HG03460 (cell line): ENCODE measurements at regions not wholly inside any gene's neighbourhood (a gene's known extent, or its start where the extent isn't known, plus 50 kb on each side); places are given as distances from the start of the nearest gene placed in this dataset.

Experiments
- ATAC-seq: cut with Tn5 transposase; IDR thresholded peaks from one replicate; pipeline ENCODE4 v1.9.1; 2021; ENCODE audit not compliant: unreplicated experiment

DNA sequence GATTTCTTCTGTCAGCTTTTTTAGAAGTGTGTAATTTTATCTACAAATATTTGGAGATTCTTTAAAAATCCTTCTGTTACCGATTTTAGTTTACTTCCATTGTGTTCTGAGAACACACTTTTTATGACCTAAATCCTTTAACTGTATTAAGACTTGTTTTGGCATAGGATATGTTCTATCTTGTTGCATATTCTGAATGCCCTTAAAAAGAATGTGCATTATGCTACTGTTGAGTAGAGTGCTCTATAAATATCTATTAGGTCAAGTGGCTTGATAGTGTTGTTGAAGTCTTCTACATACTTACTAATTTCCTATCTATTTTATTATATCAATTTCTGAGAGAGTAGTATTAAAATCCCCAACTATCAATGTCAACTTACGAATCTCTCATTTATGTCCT is 502.2 kb downstream of the MAFB start:
- ATAC-seq, result no peak

DNA sequence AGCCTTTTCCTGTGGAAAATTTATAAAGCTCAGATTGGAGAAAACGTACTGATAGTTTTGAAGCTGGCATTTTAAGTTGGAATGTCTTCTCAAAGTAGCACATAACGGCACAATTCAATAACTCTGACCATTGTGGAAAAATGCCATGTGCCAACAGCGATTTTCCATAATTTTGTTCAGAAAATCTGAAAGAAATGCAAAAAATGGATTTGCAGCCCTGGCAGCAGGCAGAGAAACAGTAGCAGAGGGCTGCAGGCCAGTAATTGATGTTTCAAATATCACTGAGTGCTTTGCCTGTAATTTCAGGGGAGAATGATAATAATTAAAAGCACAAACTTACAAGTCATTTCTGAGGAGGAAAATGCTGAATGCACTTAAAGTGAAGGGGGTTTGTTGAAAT is 507.4 kb downstream of the MAFB start:
- ATAC-seq, result no peak

DNA sequence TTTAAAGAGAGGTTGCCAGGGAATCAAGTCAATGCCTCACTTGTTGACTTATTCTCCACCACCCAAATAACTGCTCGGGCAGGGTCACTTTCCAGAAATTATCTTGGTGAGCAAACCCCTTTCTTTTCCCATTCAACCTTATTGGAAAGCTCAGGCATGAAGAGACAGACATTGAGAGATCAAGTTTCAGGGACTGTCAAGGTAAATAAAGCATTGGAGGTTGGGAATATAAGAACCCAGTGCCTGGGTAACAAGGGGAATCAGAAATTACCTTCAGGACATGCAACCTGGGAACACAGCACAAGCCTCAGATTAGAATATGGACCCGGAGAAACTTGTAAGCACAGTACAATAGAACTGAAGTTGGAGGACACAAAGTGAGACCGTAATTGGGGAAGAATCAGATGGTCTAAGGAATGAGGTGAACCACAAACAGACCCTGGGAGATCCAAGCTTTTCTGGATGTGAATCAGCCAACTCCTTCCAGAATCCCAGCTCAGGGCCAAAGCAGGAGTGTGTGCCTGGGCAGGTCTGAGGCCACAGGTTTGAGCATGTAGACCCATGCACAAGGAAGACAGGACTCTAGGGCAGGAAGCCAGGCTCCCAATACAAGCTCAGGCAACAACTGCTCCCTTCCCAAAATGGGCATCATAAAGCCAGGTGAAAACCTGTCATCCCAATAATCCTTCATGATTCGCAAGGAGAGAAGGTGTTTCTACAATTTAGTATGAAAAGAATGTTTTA is 512.8 kb downstream of the MAFB start:
- ATAC-seq, result no peak

DNA sequence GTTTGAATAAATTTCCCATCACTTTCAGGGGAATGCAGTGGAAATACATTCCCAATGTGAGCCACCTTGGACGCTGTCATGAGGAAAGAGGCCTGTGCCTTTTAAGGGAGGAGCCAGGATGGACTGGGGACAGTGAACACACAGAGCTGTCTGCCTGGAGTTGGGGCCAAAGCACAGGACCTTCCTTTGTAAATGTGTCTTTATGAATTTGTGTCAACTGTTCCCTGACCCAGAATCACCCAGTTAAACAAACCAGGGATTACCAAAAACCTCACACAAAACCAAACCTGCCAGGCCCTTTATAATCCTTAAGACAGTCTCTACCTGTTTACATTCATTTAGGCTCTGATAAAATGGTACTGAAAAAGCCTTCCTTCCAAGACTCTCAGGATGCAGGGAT is 513.7 kb downstream of the MAFB start:
- no peak for ATAC-seq

DNA sequence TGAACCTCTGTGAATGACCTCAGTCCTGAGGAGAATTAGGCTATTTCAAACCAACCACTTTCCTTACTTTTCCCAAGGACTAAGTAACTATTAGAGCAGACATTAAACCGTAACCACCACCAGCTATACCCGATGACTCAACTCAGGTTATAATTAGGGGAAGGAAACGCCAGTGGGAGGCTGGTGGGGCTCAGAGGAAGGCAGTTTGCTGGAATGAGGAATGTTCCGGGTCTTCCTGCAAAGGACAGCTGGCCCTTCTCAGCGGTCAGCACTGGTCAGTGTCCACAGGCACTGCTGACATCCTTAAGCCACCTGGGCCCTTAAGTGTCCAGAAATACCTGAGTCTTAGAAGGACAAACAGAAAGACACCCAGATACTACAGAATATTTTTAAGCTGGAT is 515.2 kb downstream of the MAFB start:
- ATAC-seq, result no peak

DNA sequence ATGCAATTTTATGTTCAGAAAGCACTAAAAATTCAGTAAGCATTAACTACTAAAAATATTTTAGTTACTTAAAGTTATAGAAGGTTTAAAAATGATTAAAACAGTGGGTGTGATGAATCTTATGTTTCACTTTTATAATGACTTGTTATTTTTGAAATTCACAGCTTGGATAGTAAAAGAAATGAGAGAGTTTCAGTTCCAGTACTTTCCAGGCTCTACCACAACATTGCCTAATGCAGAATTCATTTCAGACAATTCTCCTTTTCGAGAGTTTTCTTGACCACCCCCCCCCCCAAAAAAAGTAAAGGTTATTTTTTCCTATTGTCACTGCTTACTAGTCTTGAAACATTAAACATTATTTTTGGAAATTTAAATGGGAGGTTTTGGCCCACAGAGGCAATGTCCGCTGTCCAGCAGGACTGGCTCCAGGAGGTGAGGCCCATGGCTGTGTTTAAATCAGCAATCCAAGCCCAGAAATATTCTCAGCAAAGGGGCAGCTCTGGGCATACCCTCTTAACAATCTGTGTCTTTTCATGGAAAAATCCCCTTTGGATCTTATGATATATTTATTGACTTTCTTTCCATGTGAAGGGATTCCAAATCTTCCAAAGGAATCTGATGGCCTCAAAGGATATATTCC is 519.9 kb downstream of the MAFB start:
- ATAC-seq, result no peak

DNA sequence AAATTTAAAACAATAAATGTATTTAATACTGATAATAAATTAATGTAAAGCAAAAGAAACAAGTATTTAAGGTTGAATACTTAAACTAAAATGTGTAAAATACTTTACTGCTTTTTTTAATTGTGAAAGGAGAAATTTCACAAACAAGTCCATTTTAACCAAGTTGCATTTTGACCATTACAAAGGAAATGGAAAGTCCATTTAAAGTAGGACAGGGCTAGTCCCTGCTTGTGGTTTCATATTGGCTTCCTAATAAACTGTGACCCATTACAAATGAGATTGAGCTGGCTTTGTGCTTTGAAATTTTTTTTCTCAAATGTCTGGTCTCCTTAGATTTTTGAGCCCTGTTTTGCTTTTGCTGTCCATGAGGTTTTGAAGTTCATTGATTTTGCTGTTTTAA is 527.6 kb downstream of the MAFB start:
- no peak for ATAC-seq

DNA sequence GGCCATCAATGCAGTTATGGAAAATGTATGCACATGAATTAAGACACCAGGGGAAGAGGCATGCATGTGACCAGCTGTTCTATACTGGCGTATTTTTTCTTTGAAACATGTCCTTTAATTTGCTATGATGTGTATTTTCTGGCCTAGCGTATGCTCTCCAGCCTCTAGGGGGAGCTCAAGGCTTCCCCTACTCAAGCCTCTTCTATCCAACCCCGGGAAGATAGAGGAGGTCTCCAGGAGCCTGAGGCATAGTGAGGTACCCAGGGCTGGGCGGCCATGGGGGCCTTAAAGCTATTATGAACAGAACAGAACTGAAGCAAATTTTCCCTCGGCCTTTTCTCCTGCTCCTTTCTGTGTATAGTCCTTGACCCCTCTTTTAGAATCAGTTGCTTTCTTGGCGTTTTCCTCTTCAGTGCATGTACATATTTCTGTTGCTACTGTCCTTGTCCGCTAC is 528.9 kb downstream of the MAFB start:
- no peak for ATAC-seq

DNA sequence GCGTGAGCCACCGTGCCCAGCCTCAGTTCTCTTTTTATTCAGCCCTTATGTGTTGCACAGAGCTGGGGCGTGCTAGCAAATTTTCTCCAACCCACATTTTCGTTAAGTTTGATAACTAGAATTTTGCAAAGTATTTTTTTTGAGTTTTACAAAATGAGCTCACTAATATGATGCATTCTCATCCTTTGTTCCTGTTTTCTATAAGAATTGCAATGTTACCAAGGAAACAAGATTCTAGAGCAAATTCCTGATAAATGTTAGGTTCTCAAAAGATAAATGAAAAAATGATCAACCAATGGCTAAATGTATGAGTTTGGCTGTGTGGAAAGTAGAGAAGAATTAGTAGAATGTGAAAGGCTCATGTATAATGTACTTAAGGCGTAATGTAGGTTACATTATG is 529.8 kb downstream of the MAFB start:
- no peak for ATAC-seq

DNA sequence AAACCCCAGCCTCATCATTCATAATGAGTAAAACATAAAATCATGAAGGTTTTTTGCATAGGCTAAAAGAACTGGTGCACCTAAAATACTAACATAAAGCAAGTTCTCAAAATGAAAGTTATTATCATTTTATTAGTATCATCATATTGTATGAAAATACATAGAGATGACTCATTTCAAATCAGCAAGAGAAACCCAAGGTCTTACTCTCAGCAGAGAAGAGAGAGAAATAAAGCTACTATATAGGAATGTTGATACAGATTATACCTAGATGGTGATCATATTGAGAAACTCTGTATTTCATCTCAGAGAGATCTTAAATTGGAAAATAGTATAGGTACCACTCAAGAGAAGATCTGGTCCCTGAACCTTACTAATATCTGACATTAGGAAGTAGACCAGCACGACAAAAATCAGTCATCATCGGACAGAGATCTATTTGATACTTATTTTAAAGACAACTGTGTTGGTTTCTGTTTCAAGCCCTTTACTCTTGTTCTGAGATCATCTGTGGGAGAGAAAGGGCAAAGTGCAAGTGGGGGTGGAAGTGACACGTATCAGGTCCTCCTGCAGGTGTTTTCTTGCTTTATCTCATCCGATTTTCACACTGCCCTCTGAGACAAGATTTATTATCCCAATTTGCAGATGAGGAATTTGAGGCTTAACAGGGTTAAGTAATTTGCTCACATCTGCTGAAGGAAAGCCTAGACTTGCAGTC is 532.3 kb downstream of the MAFB start:
- peak; percentile 93 for ATAC-seq

DNA sequence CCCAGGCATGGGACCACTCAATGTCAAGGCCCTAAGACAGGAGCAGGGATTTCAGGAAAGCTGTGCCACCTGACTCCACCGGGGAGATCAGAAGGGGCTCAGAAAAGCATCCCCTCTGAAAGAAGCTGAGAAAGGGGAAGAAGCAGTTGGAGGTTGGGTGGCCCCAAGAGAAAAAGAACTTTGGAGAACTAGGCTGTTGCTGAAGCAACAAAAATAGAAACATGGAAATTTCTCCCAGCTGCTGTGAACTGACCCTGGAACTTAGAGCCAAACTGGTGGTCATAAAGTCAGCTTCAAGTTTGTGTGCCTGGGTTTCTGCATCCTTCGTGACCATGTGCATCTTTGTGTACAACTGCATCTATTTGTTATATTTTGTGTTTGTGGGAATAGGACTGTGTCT is 534.5 kb downstream of the MAFB start:
- ATAC-seq, result no peak

DNA sequence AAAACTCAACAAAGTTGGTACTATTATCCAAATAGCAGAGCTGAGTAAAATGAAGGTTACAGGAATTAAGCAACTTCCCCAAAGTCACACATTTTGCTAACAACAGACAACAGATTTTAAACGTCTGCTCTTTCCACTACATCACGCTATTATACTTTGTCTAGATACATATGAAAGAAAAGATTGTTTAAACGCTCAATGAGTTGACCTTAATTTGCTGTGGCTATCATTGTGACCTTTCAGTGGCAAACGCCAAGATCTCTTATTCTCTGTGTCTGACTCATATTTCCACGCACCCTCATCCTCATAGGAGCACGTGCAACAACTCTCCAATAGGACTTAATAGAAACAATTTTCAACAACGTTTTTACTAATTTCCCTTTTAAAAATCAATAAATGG is 540.1 kb downstream of the MAFB start:
- no peak for ATAC-seq

DNA sequence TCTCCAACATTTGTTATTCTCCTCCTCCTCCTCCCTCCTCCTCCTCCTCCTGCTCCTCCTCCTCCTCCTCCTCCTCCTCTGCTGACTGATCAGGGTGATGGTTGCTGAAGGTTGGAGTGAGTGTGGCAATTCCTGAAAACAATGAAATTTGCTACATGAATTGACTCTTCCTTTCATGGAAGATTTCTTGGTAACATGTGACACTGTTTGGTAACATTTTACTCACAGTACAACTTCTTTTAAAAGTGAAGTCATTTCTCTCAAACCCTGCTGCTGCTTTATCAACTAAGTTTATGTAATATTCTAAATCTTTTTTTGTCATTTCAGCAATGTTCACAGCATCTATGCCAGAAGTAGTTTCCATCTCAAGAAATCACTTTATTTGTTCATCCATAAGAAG is 543.0 kb downstream of the MAFB start:
- no peak for ATAC-seq

DNA sequence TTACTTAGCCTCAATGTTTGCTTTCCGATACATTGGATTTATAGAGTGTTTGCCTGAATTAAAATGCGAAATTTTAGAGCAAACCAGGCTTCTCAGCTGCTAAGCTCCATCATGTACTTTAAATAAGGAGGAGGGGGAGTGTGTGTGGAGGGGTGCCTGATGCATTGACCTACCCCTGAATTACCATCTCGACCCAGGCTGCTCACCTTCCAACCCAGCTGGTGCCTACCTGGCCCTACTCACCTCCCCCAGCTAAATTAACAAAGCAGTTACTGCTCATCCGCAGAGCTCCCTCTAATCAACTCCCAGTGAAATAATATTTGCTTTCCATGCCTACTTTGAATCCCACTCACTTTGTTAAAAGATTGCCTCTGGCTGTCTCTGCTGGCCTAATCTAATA is 544.5 kb downstream of the MAFB start:
- ATAC-seq, result no peak

DNA sequence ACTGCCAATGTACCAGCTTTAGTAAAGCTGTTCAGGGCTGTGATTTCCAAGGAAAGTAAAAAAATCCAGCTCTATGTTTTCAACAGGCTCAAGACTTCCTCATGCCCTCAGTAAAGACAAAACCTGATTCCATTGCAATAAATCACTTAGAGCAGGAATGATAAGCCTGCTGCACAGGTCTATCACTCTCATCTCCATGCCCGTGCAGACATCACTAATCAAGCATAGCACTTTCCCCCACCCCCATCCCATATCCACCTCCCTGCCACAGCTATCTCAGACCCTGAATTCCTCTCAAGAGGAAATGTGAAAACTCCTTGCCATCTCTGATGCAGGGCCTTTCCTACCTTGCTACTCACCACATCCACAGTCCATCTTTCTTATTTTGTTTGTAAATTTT is 554.9 kb downstream of the MAFB start:
- no peak for ATAC-seq

DNA sequence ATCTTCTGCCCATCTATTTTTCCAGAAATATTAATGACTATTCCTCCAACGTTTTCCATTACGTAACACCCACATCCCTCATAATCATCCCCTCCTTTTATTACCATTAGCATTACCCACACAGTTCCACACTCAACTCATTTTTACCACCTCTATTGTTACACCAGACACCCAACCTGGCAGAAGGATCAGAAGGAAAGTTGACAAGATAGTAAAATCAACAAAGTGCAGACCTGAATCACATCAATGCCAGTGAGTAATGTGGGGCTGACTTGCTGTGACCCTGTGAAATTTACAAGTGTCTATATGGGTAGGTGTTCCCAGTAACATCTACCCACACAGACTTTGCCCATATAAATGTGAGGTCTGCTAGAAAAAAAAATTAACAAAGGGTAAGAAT is 568.2 kb downstream of the MAFB start:
- ATAC-seq, result no peak

DNA sequence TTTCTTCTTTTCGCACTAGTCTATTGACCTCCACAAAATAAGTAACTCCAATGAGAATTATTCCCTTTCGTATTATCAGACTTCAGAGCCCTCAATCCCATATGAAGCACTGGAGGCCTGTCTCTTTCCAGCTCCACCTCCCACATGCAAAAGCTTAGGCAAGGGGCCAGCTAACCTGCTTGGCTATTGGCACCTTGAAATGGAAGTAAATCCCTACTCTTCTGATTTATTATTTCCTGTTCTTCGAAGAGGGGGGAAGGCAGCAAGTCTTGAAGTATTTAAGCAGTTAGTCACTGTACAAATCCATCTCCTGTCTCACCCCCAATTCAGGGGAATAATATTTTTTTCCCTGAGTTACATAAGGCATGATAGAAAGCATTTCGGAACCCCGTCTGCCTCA is 577.8 kb downstream of the MAFB start:
- no peak for ATAC-seq

DNA sequence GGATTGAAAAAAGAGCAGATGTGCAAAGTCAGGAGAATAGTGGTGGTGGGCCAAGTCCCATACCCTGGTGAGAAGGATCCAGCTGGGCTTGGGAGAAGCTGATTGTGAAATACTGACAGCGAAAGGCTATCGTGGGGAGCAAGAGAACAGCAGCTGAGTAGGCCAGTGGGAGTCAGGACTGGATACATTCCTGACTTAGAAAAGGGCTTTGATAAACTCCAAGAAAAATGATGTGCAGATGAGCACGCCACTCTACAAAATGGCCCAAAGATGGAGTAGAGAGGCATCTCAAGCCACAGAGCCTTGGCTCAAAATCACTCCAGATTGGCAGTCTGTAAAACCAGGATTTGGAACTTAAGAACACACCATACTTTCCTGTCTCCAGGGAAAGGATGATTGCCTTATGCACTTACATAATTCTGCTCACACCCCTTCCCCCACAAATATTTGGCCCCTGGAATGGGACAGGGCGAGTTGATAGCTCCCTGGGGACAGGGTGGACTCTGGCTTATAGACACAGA is 578.7 kb downstream of the MAFB start:
- no peak for ATAC-seq

DNA sequence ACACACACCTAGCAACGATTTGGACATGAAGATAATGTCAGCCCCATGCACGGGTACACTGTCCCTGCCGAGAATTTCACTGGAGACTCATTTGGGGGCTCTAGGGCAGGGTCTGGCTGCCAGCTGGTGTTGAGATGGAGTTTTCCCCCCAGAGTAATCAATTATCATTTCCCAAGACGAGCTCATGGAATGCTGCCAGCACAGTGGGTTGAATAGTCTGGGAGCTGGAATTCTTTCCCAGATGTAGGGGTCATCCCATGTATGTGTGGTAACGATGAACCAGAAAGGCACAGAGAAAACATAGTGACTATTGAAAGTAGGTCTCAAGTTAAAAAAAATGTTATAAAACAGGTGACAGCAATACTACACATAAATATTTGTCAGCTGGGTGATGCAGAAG is 579.9 kb downstream of the MAFB start:
- ATAC-seq, result no peak

DNA sequence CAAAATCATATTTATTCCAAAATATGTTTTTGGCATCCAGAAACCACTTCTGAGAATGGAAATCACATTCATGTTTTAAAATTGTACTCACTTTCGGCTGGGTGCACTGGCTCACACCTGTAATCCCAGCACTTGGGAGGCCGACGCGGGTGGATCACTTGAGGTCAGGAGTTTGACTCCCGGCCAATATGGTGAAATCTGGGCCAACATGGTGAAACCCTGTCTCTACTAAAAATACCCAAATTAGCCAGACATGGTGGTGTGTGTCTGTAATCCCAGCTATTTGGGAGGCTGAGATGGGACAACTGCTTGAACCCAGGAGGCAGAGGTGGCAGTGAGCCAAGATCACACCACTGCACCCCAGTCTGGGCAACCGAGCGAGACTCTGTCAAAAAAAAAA is 580.7 kb downstream of the MAFB start:
- ATAC-seq, result no peak

DNA sequence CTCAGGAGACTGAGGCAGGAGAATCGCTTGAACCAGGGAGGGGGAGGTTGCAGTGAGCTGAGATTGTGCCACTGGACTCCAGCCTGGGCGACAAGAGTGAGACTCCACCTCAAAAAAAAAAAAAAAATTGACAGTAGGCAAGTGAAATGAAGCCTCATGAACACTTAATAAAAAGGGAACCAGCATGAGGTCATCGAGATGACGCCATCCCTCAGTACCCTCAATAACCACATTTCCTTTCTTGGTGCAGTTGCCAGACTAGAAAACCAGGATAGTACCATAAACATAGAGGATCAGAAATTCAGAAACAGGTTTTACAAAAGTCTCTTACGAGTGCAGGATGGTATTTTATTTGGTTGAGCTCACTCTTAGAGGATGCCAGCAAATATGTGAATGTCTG is 584.1 kb downstream of the MAFB start:
- no peak for ATAC-seq

DNA sequence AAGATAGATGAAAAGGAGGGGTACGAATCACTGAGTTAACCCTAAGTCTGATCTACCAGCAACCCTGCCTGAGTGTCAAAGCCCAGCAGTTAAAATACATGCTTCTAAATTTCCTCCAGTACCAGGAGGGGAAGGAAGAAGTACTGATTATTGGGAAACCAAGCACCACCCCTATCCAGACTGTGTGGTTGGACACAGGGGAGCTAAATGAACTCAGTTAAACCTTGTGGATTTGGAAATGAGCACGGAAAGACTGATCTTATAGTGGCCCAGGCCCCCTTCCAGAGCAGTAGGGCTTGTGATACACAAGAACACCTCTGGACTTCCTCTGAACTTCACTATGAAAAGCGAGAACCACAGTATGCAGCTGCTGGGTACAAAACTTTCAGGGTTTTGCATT is 585.6 kb downstream of the MAFB start:
- no peak for ATAC-seq
